Lung microvascular endothelial cell (primary cell): ENCODE measurements at regions not wholly inside any gene's neighbourhood (a gene's known extent, or its start where the extent isn't known, plus 50 kb on each side); places are given as distances from the start of the nearest gene placed in this dataset.
"Not testable (repeated sequence)": the region's sequence is repeated elsewhere in the genome, so short reads cannot be mapped to it uniquely, and the experiment has no call there.

Source experiments
- DNase-seq, 2 donors: peaks; one replicate each; pipeline versions ENCODE4 v3.0.0 to v3.0.0-alpha.2; 2010; ENCODE audit warnings: low read depth in 2 of 2

GRCh38 chr7:86592185-86592584 is 51.5 kb upstream of the GRM3 start:
- DNase-seq = no peak

- DNase-seq = no peak
Measured at GRCh38 chr7:86574006-86574405, 69.7 kb upstream of the GRM3 start.

- no peak for DNase-seq
Measured at GRCh38 chr7:86558680-86559501, 84.8 kb upstream of the GRM3 start.

- no peak for DNase-seq
Measured at GRCh38 chr7:86534641-86535040, 109.1 kb upstream of the GRM3 start.

GRCh38 chr7:86504229-86504628 is 139.5 kb upstream of the GRM3 start:
- no peak for DNase-seq

GRCh38 chr7:86499986-86500385 is 143.7 kb upstream of the GRM3 start:
- DNase-seq = no peak

GRCh38 chr7:86485827-86486226 is 157.9 kb upstream of the GRM3 start:
- DNase-seq = no peak

GRCh38 chr7:86479144-86479543 is 164.6 kb upstream of the GRM3 start:
- no peak for DNase-seq

GRCh38 chr7:86477343-86477935 is 166.3 kb upstream of the GRM3 start:
- DNase-seq = no peak

- no peak for DNase-seq
Measured at GRCh38 chr7:86470763-86471162, 172.9 kb upstream of the GRM3 start.

GRCh38 chr7:86469680-86470295 is 173.9 kb upstream of the GRM3 start:
- DNase-seq = peak; percentile 69 to 84

- no peak for DNase-seq
Measured at GRCh38 chr7:86454753-86455152, 189.0 kb upstream of the GRM3 start.

GRCh38 chr7:86453454-86453853 is 190.3 kb upstream of the GRM3 start:
- no peak for DNase-seq

- no peak for DNase-seq
Measured at GRCh38 chr7:86448856-86449255, 194.9 kb upstream of the GRM3 start.

- DNase-seq = no peak
Measured at GRCh38 chr7:86445285-86445684, 198.4 kb upstream of the GRM3 start.

GRCh38 chr7:86444245-86444644 is 199.5 kb upstream of the GRM3 start:
- DNase-seq = no peak

GRCh38 chr7:86440420-86440819 is 203.3 kb upstream of the GRM3 start:
- not testable (repeated sequence) for DNase-seq

GRCh38 chr7:86437951-86438450 is 205.7 kb upstream of the GRM3 start:
- DNase-seq = no peak

GRCh38 chr7:86431761-86432160 is 211.9 kb upstream of the GRM3 start:
- DNase-seq = no peak

GRCh38 chr7:86411814-86412213 is 231.9 kb upstream of the GRM3 start:
- no peak for DNase-seq

- peak in 1 of 2 donors; percentile 0 for DNase-seq
Measured at GRCh38 chr7:86407291-86407690, 236.4 kb upstream of the GRM3 start.

- no peak for DNase-seq
Measured at GRCh38 chr7:86391813-86392212, 251.9 kb upstream of the GRM3 start.

- not testable (repeated sequence) for DNase-seq
Measured at GRCh38 chr7:86375602-86376001, 268.1 kb upstream of the GRM3 start.
